Gastrocnemius medialis (tissue), 4 donors: ENCODE measurements at regions not wholly inside any gene's neighbourhood (a gene's known extent, or its start where the extent isn't known, plus 50 kb on each side); places are given as distances from the start of the nearest gene placed in this dataset.
"Not testable (repeated sequence)": the region's sequence is repeated elsewhere in the genome, so short reads cannot be mapped to it uniquely, and the experiment has no call there.

Source experiments
- ATAC-seq, 2 donors: fragments of 150-250 bp; one replicate each; pipeline ENCODE4 v1.9.1; 2016
- DNase-seq, 2 donors: peaks; one replicate each; pipeline ENCODE4 v3.0.0-alpha.2; 2019
- H3K27ac ChIP-seq, 4 donors: fragments of 200-600 bp; sonication (generic); 1 replicate in 1 of 4; 2 replicates in 3 of 4; pipeline ENCODE4 v1.5.1; 2016 to 2018; ENCODE audit warnings: mild to moderate bottlenecking in 2 of 4, moderate library complexity in 1 of 4
- H3K27me3 ChIP-seq, 3 donors: fragments of 200-600 bp; sonication (generic) in 2 of 3; 1 replicate in 1 of 3; 2 replicates in 2 of 3; pipeline versions ENCODE4 v1.5.1 to v1.6.0; 2016 to 2019; ENCODE audit warnings: mild to moderate bottlenecking in 1 of 3, moderate library complexity in 1 of 3
- H3K36me3 ChIP-seq, 2 donors: fragments of 200-600 bp; sonication (generic) in 1 of 2; one replicate each; pipeline ENCODE4 v1.5.1; 2017 to 2018
- H3K4me1 ChIP-seq, 2 donors: fragments of 200-600 bp; sonication (generic) in 1 of 2; one replicate each; pipeline ENCODE4 v1.5.1; 2016 to 2017; ENCODE audit warnings: mild to moderate bottlenecking in 2 of 2
- H3K4me3 ChIP-seq, 4 donors: fragments of 200-600 bp; sonication (generic) in 3 of 4; 1 replicate in 1 of 4; 2 replicates in 3 of 4; pipeline ENCODE4 v1.5.1; 2016 to 2019; ENCODE audit warnings: mild to moderate bottlenecking in 2 of 4
- H3K9me3 ChIP-seq, 3 donors: fragments of 200-600 bp; sonication (generic) in 2 of 3; 1 replicate in 1 of 3; 2 replicates in 2 of 3; pipeline ENCODE4 v1.5.1; 2016 to 2019
- POLR2A ChIP-seq, 2 donors: fragments of 450-650 bp; IDR thresholded peaks; one replicate each; pipeline ENCODE4 v1.6.1; 2017; ENCODE audit warnings: antibody characterized with exemption in 2 of 2, mild to moderate bottlenecking in 2 of 2, moderate library complexity in 2 of 2
- in situ Hi-C, 4 donors: fragments of 200-750 bp; cut with MboI; loops; one replicate each; pipeline versions ENCODE4 v1.15.0 to v1.8.0; 2017; ENCODE audit warnings: low sequenced_read_pairs in 4 of 4
- intact Hi-C: fragments of 100-400 bp; cut with DNase I; formaldehyde crosslinking; loops from one replicate; pipeline ENCODE4 v1.15.1; 2023; ENCODE audit warnings: low total_unique reads
- TF ChIP-seq, protein P1 (sequence below), 5 experiments: fragments of 450-650 bp in 3 of 5; fragments of 200-600 bp in 2 of 5; sonication (generic) in 2 of 5; IDR thresholded peaks in 4 of 5; conservative IDR thresholded peaks in 1 of 5; 1 replicate in 4 of 5; 2 replicates in 1 of 5; pipeline ENCODE4 v1.5.1; 2016 to 2019; ENCODE audit warnings: antibody characterized with exemption in 5 of 5, mild to moderate bottlenecking in 3 of 5, moderate library complexity in 3 of 5

DNA sequence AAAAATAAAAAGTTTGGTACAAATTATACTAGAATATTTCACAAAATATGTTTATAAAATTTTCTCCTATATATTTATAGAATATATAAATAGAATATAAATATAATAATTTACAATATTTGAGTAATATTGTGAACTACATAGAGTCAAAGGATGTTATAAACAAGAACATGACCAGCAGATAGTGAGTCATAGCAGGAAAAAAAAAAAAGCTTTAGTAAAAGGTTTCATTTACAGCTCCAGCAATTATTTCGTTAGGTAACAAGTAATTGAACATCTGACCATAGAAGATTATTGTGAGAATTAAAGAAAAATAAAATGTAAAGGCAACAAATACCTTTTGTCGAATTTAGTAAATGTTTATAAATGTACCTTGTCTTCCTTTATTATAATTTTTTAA, 864.1 kb downstream of the PCDH17 start:
- no peaks in the 10 kb centered on the region for H3K4me1 ChIP-seq
- DNase-seq (no peak), ATAC-seq (no peak)
- no peaks in the 10 kb centered on the region for H3K36me3 ChIP-seq
- no peak overlapping the region for H3K4me3 ChIP-seq
- H3K9me3 ChIP-seq = no peaks in the 10 kb centered on the region
- in situ Hi-C loops (no loop called here), intact Hi-C loops (no loop called here)
- H3K27ac ChIP-seq = no peak overlapping the region
- TF ChIP-seq POLR2A (IDR thresholded peaks at IDR 0.05) = no peak
- TF ChIP-seq, protein P1, sequence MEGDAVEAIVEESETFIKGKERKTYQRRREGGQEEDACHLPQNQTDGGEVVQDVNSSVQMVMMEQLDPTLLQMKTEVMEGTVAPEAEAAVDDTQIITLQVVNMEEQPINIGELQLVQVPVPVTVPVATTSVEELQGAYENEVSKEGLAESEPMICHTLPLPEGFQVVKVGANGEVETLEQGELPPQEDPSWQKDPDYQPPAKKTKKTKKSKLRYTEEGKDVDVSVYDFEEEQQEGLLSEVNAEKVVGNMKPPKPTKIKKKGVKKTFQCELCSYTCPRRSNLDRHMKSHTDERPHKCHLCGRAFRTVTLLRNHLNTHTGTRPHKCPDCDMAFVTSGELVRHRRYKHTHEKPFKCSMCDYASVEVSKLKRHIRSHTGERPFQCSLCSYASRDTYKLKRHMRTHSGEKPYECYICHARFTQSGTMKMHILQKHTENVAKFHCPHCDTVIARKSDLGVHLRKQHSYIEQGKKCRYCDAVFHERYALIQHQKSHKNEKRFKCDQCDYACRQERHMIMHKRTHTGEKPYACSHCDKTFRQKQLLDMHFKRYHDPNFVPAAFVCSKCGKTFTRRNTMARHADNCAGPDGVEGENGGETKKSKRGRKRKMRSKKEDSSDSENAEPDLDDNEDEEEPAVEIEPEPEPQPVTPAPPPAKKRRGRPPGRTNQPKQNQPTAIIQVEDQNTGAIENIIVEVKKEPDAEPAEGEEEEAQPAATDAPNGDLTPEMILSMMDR (IDR thresholded peaks at IDR 0.05 in 4 of 5, conservative IDR thresholded peaks at IDR 0.05 in 1 of 5) = no peak
- no peaks in the 10 kb centered on the region for H3K27me3 ChIP-seq

DNA sequence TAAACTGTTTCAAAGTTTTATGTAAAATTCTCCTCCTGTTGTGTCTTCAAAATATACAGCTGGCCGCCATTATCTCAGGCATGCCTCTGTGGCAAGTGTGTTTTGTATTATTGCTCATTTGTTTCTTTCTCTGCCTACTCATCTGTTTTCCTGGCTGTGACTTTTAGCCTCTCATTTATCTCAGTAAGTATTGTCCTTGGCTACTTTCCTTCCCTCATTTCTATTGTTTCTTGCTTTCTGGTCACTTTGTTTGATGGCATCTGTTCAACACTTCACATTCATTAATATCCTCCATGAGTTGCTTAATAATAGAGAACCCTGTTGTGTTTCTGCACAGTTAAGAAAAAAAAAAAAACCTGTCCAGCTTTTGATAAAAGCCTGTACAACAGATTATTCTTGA, 869.4 kb downstream of the PCDH17 start:
- Histone ChIP-seq H3K4me3 (no peak overlapping the region), H3K9me3 (no peaks in the 10 kb centered on the region), H3K27ac (no peak overlapping the region), H3K36me3 (no peaks in the 10 kb centered on the region), H3K4me1 (no peaks in the 10 kb centered on the region), H3K27me3 (no peaks in the 10 kb centered on the region)
- in situ Hi-C loops = no loop called here
- intact Hi-C loops = no loop called here
- DNase-seq = no peak
- TF ChIP-seq POLR2A (IDR thresholded peaks at IDR 0.05) = no peak
- TF ChIP-seq, protein P1 (IDR thresholded peaks at IDR 0.05 in 4 of 5, conservative IDR thresholded peaks at IDR 0.05 in 1 of 5) = no peak
- no peak for ATAC-seq

DNA sequence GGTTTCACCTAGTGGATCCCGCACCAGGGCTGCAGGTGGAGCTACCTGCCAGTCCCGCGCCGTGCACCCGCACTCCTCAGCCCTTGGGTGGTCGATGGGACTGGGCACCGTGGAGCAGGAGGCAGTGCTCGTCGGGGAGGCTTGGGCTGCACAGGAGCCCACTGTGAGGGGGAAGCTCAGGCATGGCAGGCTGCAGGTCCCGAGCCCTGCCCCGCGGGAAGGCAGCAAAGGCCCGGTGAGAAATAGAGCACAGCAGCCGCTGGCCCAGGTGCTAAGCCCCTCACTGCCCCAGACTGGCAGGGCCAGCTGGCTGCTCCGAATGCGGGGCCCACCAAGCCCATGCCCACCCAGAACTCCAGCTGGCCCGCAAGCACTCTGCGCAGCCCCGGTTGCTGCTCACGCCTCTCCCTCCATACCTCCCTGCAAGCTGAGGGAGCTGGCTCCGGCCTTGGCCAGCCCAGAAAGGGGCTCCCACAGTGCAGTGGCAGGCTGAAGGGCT, 872.7 kb downstream of the PCDH17 start:
- intact Hi-C loops, H3K36me3 ChIP-seq: not testable (repeated sequence)

DNA sequence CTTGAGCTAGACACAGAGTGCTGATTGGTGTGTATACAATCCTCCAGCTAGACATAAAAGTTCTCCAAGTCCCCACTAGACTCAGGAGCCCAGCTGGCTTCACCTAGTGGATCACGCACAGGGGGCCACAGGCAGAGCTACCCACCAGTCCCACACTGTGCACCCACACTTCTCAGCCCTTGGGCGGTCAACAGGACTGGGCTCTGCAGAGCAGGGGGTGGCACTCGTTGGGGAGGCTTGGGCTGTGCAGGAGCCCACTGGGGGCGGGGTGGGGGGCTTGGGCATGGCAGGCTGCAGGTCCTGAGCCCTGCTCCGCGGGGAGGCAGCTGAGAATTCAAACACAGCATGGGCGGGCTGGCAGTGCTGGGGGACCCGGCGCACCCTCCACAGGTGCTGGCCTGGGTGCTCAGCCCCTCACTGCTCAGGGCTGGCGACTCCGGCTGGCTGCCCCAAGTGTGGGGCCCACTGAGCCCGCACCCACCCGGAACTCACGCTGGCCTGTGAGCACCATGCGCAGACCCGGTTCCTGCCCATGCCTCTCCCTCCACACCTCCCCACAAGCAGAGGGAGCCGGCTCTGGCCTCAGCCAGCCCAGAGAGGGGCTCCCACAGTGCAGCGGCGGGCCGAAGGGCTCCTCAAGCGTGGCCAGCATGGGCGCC, 873.8 kb downstream of the PCDH17 start:
- in situ Hi-C loops, intact Hi-C loops, H3K36me3 ChIP-seq, H3K27me3 ChIP-seq, DNase-seq, ATAC-seq, H3K4me1 ChIP-seq, H3K4me3 ChIP-seq, H3K9me3 ChIP-seq, H3K27ac ChIP-seq: not testable (repeated sequence)

More for the DNA sequence above, 872.7 kb downstream of the PCDH17 start:
- H3K4me1 ChIP-seq, ATAC-seq, H3K9me3 ChIP-seq, H3K27ac ChIP-seq, DNase-seq, in situ Hi-C loops, H3K27me3 ChIP-seq, H3K4me3 ChIP-seq: not testable (repeated sequence)

DNA sequence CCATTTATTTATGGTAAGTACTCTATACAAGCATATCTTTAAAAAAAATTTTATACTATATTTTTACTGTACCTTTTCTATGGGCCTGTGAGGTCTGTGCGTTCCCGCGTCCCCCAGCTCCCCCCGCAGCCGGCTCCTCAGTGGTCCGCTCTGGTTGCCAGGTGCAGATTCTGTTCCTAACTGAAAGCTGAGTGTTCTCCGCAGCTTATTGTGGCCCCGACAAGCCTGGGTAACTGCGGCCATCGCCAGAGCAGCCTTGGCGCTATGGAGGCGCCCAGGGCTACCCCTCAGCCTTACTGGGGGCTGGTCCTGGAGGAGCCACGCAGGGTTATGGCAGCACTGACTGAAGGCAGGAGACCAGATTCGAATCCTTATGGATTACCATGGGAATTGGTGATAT, 896.8 kb downstream of the PCDH17 start:
- ATAC-seq (no peak), DNase-seq (no peak)
- no peak overlapping the region for H3K4me3 ChIP-seq
- H3K4me1 ChIP-seq = no peaks in the 10 kb centered on the region
- no peaks in the 10 kb centered on the region for H3K9me3 ChIP-seq
- no peaks in the 10 kb centered on the region for H3K27me3 ChIP-seq
- no peak overlapping the region for H3K27ac ChIP-seq
- intact Hi-C loops = no loop called here
- in situ Hi-C loops = no loop called here
- no peaks in the 10 kb centered on the region for H3K36me3 ChIP-seq
- TF ChIP-seq, protein P1 (IDR thresholded peaks at IDR 0.05 in 4 of 5, conservative IDR thresholded peaks at IDR 0.05 in 1 of 5) = no peak
- no peak for TF ChIP-seq POLR2A (IDR thresholded peaks at IDR 0.05)

DNA sequence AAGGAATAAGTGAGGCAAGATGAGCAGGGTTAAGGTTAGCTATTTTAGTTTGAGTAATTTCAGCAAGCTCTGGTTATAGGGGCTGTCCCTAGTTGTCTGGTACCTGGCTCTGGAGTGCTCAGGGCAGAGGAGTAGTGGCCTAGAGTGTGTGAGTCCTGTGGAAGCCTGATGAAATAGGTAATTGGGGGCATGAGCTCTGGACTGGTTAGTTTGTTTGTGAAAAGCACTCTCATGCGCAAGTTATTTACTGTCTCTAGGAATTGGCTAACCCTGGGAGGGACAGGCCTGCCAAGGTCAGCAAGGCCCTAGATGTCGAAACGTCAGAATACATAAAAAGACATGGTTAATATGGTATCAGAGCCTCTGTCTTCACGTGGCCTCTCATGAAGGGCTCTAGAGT, 900.1 kb downstream of the PCDH17 start:
- Histone ChIP-seq H3K27ac (no peak overlapping the region), H3K27me3 (no peaks in the 10 kb centered on the region), H3K9me3 (no peaks in the 10 kb centered on the region), H3K36me3 (no peaks in the 10 kb centered on the region), H3K4me1 (no peaks in the 10 kb centered on the region), H3K4me3 (no peak overlapping the region)
- TF ChIP-seq, protein P1 (IDR thresholded peaks at IDR 0.05 in 4 of 5, conservative IDR thresholded peaks at IDR 0.05 in 1 of 5) = no peak
- no peak for TF ChIP-seq POLR2A (IDR thresholded peaks at IDR 0.05)
- DNase-seq (no peak), ATAC-seq (no peak)
- in situ Hi-C loops = no loop called here
- intact Hi-C loops = no loop called here
